ENCODE measurements at regions not wholly inside any gene's neighbourhood (a gene's known extent, or its start where the extent isn't known, plus 50 kb on each side); places are given as distances from the start of the nearest gene placed in this dataset.

- no peak for TF ChIP-seq CTCF (optimal IDR thresholded peaks at IDR 0.05 in 1 of 3, IDR thresholded peaks at IDR 0.05 in 1 of 3, conservative IDR thresholded peaks at IDR 0.05 in 1 of 3; ENCODE audit: extremely low read depth in 1 of 3, insufficient read depth in 2 of 3, low read length in 3 of 3)
- no peak for TF ChIP-seq EZH2 (IDR thresholded peaks at IDR 0.05; ENCODE audit: low read length)
Measured at GRCh38 chr15:69873807-69874206, 223.9 kb downstream of the TLE3 start.

All from keratinocyte (primary cell).